ENCODE measurements at regions not wholly inside any gene's neighbourhood (a gene's known extent, or its start where the extent isn't known, plus 50 kb on each side); places are given as distances from the start of the nearest gene placed in this dataset.

DNA sequence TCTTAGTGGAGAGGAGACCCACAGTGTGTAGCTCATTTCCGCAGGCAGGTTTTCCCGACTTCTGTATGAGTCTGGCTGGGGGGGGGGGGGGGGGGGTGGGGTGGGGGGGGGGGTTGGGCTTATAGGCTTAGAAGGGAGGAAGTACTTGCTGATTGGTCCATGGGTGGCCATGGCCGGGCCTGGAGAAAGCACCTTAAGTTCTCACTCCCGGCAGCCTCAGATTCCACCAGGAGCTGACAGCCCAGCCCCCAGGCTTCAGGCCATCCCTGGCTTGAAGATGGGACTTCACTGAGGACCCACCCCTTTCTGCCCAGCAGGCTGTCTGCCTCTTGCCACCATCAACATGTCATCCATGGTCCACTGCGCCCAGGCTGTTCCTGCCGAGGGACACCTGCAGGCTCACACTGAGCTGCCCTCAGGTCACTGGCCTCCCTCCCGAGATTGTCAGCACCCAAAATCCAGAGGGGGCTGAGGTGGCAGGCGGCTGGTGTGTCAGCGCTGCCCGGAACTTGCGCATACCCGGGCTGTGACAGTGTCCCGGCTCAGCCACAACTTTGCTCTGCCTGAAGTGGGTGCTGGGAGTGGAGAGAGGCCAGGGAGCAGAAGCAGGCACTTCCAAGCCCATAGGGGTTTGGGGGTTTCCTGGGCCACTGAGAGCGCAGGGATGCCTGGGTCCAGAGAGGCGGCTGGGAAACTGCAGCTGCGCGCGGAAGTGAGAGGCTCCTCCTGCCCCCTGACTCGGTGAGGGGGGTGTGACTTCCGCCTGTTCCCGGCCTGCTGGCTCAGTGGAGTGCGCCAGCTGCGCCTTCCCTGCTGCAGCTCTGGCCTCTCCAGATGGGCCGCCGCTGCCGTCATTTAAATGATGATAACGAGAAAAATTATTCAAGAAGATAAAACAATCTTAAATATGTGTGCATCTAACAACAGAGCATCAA, 256.1 kb downstream of the RPRM start:
- DNase-seq (ENCODE audit: low read depth): no peak
- TF ChIP-seq, protein P1, sequence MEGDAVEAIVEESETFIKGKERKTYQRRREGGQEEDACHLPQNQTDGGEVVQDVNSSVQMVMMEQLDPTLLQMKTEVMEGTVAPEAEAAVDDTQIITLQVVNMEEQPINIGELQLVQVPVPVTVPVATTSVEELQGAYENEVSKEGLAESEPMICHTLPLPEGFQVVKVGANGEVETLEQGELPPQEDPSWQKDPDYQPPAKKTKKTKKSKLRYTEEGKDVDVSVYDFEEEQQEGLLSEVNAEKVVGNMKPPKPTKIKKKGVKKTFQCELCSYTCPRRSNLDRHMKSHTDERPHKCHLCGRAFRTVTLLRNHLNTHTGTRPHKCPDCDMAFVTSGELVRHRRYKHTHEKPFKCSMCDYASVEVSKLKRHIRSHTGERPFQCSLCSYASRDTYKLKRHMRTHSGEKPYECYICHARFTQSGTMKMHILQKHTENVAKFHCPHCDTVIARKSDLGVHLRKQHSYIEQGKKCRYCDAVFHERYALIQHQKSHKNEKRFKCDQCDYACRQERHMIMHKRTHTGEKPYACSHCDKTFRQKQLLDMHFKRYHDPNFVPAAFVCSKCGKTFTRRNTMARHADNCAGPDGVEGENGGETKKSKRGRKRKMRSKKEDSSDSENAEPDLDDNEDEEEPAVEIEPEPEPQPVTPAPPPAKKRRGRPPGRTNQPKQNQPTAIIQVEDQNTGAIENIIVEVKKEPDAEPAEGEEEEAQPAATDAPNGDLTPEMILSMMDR (conservative IDR thresholded peaks at IDR 0.05; ENCODE audit: low read depth, low read length): no peak
- H3K4me3 ChIP-seq (ENCODE audit: low read depth, low read length): no peak overlapping the region

DNA sequence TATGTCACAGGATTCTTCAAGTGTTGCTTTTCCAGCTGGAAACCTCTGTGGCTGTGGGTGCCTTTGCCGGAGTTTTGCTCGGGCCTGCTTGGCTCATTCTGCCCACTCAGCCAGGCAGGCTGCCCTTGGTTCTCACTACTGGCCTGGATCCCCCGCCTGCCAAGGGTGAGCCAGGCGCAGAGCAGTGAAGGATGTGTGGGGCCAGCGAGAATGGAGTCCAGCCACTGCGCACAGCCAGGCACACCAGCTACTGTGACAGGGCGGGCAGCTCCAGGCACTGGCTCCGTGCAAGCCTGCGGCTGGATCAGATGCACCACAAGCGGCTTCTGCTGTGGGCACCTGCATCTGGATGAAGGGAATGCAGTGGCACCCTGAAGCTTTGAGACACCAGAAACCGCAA, 257.1 kb downstream of the RPRM start:
- TF ChIP-seq, protein P1 (conservative IDR thresholded peaks at IDR 0.05; ENCODE audit: low read depth, low read length): no peak
- no peak overlapping the region for H3K4me3 ChIP-seq (ENCODE audit: low read depth, low read length)
- no peak for DNase-seq (ENCODE audit: low read depth)

DNA sequence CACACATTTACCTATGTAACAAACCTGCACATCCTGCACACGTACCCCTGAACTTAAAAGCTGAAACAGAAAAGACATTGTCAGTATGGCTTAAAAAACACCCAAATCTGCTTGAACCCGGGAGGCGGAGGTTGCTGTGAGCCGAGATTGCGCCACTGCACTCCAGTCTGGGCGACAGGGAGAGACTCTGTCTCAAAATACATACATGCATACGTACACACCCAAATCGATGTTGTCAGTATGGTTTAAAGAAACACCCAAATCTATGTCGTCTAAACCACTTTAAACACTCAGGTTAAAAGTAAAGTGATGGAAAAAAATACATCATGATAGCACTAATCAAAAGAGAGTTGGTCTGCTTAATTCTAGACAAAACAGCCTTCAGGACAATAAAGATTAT, 257.5 kb downstream of the RPRM start:
- TF ChIP-seq, protein P1 (conservative IDR thresholded peaks at IDR 0.05; ENCODE audit: low read depth, low read length): no peak
- no peak overlapping the region for H3K4me3 ChIP-seq (ENCODE audit: low read depth, low read length)

DNA sequence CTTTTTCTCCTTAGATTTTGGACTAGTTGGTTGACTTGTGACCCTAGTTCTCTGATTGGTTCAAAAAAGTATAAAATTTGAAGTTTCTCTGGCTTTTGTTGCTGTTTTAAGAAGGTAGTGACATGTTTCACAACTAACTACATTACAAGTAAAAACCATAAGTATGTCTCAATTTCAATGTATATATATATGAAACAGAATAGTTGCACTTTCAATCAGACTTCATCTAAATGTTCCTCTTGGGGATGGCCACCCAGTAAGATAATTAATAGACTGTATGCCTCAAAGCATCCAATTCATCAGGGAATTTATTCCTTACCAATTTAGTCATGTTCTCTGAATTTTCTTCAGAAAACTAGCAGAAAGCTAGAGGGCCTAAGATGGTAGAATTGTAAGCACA, 259.7 kb downstream of the RPRM start:
- no peak overlapping the region for H3K4me3 ChIP-seq (ENCODE audit: low read depth, low read length)
- TF ChIP-seq, protein P1 (conservative IDR thresholded peaks at IDR 0.05; ENCODE audit: low read depth, low read length): no peak
- DNase-seq (ENCODE audit: low read depth): no peak

More for the DNA sequence above, 257.5 kb downstream of the RPRM start:
- no peak for DNase-seq (ENCODE audit: low read depth)

DNA sequence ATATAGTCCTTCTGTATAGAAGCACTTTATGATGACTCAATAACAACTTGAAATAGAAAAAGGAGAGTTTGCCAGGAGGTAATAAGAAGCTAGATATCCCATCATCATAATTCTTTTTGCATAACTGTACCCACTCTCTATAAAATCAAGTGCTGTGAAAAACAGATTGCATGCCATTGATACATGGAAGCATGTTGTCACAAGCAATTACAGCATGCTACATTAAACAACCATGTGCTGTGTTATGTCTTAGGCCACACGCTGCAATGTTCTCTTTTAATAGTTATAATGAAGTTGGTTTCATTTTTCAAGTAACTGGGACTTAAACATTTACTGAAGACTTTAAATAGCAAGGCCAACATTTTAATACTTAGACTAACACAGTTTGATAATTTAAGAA, 264.2 kb downstream of the RPRM start:
- TF ChIP-seq, protein P1 (conservative IDR thresholded peaks at IDR 0.05; ENCODE audit: low read depth, low read length): no peak
- no peak for DNase-seq (ENCODE audit: low read depth)

DNA sequence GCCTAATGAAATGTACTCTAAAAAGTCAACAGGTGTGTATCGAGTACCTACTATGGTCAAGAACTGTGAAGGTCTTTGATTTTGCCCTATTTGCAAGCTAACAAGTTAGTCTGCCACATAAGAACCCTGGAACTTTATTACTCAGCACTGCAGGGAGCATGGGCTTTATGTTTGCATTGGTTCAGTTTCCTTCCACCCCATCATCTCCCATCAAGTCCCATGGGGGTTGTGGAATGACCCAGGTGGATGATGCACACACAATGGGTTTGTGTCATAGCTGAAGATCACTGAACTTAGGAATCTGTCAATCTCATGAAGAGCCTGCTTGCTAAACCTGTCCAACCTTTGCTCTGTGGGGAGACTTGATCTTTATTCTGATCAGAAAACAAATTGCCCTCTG, 265.5 kb downstream of the RPRM start:
- TF ChIP-seq, protein P1 (conservative IDR thresholded peaks at IDR 0.05; ENCODE audit: low read depth, low read length): no peak
- DNase-seq (ENCODE audit: low read depth): no peak
- no peak overlapping the region for H3K4me3 ChIP-seq (ENCODE audit: low read depth, low read length)

More for the DNA sequence above, 264.2 kb downstream of the RPRM start:
- H3K4me3 ChIP-seq (ENCODE audit: low read depth, low read length): no peak overlapping the region

Data from choroid plexus epithelial cell (primary cell).